ENCODE measurements at regions not wholly inside any gene's neighbourhood (a gene's known extent, or its start where the extent isn't known, plus 50 kb on each side); places are given as distances from the start of the nearest gene placed in this dataset.

- Histone ChIP-seq H3K4me1 (peaks cover 0 to 5% (median 0%) of the 10 kb centered on the region in 6 donors), H3K27ac (no peak overlapping the region), H3K36me3 (no peaks in the 10 kb centered on the region), H3K4me3 (no peak overlapping the region), H3K9me3 (no peaks in the 10 kb centered on the region), H3K27me3 (replicated peaks in 1 of 7) (peaks cover 0 to 15% (median 0%) of the 10 kb centered on the region in 7 donors)
- no peak for DNase-seq
- 91 to 95% (median 92%) methylated on average over 6 of the region's 6 CpGs for WGBS, 5 donors
- intact Hi-C loops (cut with DNase I; ENCODE audit: low total_unique reads): no loop called here
- TF ChIP-seq POLR2AphosphoS5 (IDR thresholded peaks at IDR 0.05) (no peak), POLR2A (IDR thresholded peaks at IDR 0.05) (no peak), CTCF (IDR thresholded peaks at IDR 0.05 in 8 of 11, conservative IDR thresholded peaks at IDR 0.05 in 3 of 11) (no peak)
These were observed 112.6 kb downstream of the CDC5L start for GRCh38 chr6:44500074-44500473.

- peaks cover 0 to 5% (median 0%) of the 10 kb centered on the region in 6 donors for H3K4me1 ChIP-seq
- WGBS, 5 donors: 69 to 95% (median 87%) methylated on average over 4 of the region's 4 CpGs
- no peak for DNase-seq
These were observed 116.0 kb downstream of the CDC5L start for GRCh38 chr6:44503471-44503870.

GRCh38 chr6:44504301-44504791, 116.8 kb downstream of the CDC5L start:
- H3K36me3 ChIP-seq: no peaks in the 10 kb centered on the region
- no peak overlapping the region for H3K4me3 ChIP-seq
- TF ChIP-seq CTCF (IDR thresholded peaks at IDR 0.05 in 8 of 11, conservative IDR thresholded peaks at IDR 0.05 in 3 of 11) (no peak), POLR2A (IDR thresholded peaks at IDR 0.05) (no peak), POLR2AphosphoS5 (IDR thresholded peaks at IDR 0.05) (no peak)
- H3K27me3 ChIP-seq (replicated peaks in 1 of 7): peaks cover 0 to 15% (median 0%) of the 10 kb centered on the region in 7 donors
- peaks cover 0 to 5% (median 0%) of the 10 kb centered on the region in 6 donors for H3K4me1 ChIP-seq
- H3K9me3 ChIP-seq: no peaks in the 10 kb centered on the region
- peak overlapping the region in 4 of 8 donors; percentile 28 to 45 (median 40) for H3K27ac ChIP-seq
- DNase-seq: no peak
- 19 to 32% (median 27%) methylated on average over 5 of the region's 5 CpGs for WGBS, 5 donors
- intact Hi-C loops (cut with DNase I; ENCODE audit: low total_unique reads): no loop called here

More at GRCh38 chr6:44503471-44503870, 116.0 kb downstream of the CDC5L start:
- no peak overlapping the region for H3K4me3 ChIP-seq
- peaks cover 0 to 15% (median 0%) of the 10 kb centered on the region in 7 donors for H3K27me3 ChIP-seq (replicated peaks in 1 of 7)
- H3K27ac ChIP-seq: peak overlapping the region in 1 of 8 donors; percentile 12
- H3K9me3 ChIP-seq: no peaks in the 10 kb centered on the region
- H3K36me3 ChIP-seq: no peaks in the 10 kb centered on the region
- TF ChIP-seq CTCF (IDR thresholded peaks at IDR 0.05 in 8 of 11, conservative IDR thresholded peaks at IDR 0.05 in 3 of 11): no peak
- no peak for TF ChIP-seq POLR2A (IDR thresholded peaks at IDR 0.05)
- no peak for TF ChIP-seq POLR2AphosphoS5 (IDR thresholded peaks at IDR 0.05)
- intact Hi-C loops (cut with DNase I; ENCODE audit: low total_unique reads): no loop called here

- TF ChIP-seq POLR2AphosphoS5 (IDR thresholded peaks at IDR 0.05) (no peak), CTCF (IDR thresholded peaks at IDR 0.05 in 8 of 11, conservative IDR thresholded peaks at IDR 0.05 in 3 of 11) (no peak), POLR2A (IDR thresholded peaks at IDR 0.05) (no peak)
- DNase-seq: no peak
- peaks cover 0 to 5% (median 0%) of the 10 kb centered on the region in 6 donors for H3K4me1 ChIP-seq
- peaks cover 0 to 15% (median 0%) of the 10 kb centered on the region in 7 donors for H3K27me3 ChIP-seq (replicated peaks in 1 of 7)
- intact Hi-C loops (cut with DNase I; ENCODE audit: low total_unique reads): no loop called here
- H3K9me3 ChIP-seq: no peaks in the 10 kb centered on the region
- H3K4me3 ChIP-seq: no peak overlapping the region
- no peaks in the 10 kb centered on the region for H3K36me3 ChIP-seq
- peak overlapping the region in 1 of 8 donors; percentile 42 for H3K27ac ChIP-seq
- 77 to 89% (median 80%) methylated on average over 4 of the region's 4 CpGs for WGBS, 5 donors
These were observed 118.2 kb downstream of the CDC5L start for GRCh38 chr6:44505751-44506150.
